Keratinocyte (primary cell): ENCODE measurements at regions not wholly inside any gene's neighbourhood (a gene's known extent, or its start where the extent isn't known, plus 50 kb on each side); places are given as distances from the start of the nearest gene placed in this dataset.

ENCODE experiments used
- CTCF ChIP-seq, 3 experiments: IDR thresholded peaks in 1 of 3; conservative IDR thresholded peaks in 1 of 3; optimal IDR thresholded peaks in 1 of 3; 2 replicates in 2 of 3; 3 replicates in 1 of 3; pipeline versions ENCODE3 to v1.5.1; 2011; ENCODE audit warnings: low read length in 3 of 3, mild to moderate bottlenecking in 3 of 3, moderate library complexity in 2 of 3, control low read depth in 1 of 3, inconsistent platforms in 1 of 3; ENCODE audit not compliant: insufficient read depth in 2 of 3; ENCODE audit errors: extremely low read depth in 1 of 3
- EZH2 ChIP-seq: IDR thresholded peaks from one replicate; pipeline ENCODE4 v1.6.1; 2012; ENCODE audit warnings: inconsistent platforms, mild to moderate bottlenecking, low read length, moderate library complexity

- no peak for TF ChIP-seq CTCF (optimal IDR thresholded peaks at IDR 0.05 in 1 of 3, IDR thresholded peaks at IDR 0.05 in 1 of 3, conservative IDR thresholded peaks at IDR 0.05 in 1 of 3; ENCODE audit: extremely low read depth in 1 of 3, insufficient read depth in 2 of 3, low read length in 3 of 3)
- no peak for TF ChIP-seq EZH2
Observed at GRCh38 chr1:11592752-11593151, 61.5 kb downstream of the FBXO2 start.
